ENCODE measurements at regions not wholly inside any gene's neighbourhood (a gene's known extent, or its start where the extent isn't known, plus 50 kb on each side); places are given as distances from the start of the nearest gene placed in this dataset.
"Not testable (repeated sequence)": the region's sequence is repeated elsewhere in the genome, so short reads cannot be mapped to it uniquely, and the experiment has no call there.

GRCh38 chr4:8675383-8675782 is 82.8 kb downstream of the CPZ start:
- no peaks in the 10 kb centered on the region for H3K9me3 Mint-ChIP-seq
- peaks cover 71% of the 10 kb centered on the region for H3K27me3 Mint-ChIP-seq (ENCODE audit: low read depth)
- no peaks in the 10 kb centered on the region for H3K4me1 Mint-ChIP-seq
- H3K36me3 Mint-ChIP-seq, result no peaks in the 10 kb centered on the region
- no peak overlapping the region for H3K4me3 Mint-ChIP-seq
- peak in 1 of 2 experiments; percentile 68 for DNase-seq (ENCODE audit: low spot score in 2 of 2, unreplicated experiment in 2 of 2)
- H3K27ac Mint-ChIP-seq, result no peak overlapping the region
- no peak for TF ChIP-seq CTCF (IDR thresholded peaks at IDR 0.05; ENCODE audit: unreplicated experiment)

- H3K27ac Mint-ChIP-seq, result no peak overlapping the region
- no peaks in the 10 kb centered on the region for H3K4me1 Mint-ChIP-seq
- no peak for DNase-seq (ENCODE audit: low spot score in 2 of 2, unreplicated experiment in 2 of 2)
- no peak for TF ChIP-seq CTCF (IDR thresholded peaks at IDR 0.05; ENCODE audit: unreplicated experiment)
- H3K9me3 Mint-ChIP-seq, result no peaks in the 10 kb centered on the region
- no peak overlapping the region for H3K4me3 Mint-ChIP-seq
- no peaks in the 10 kb centered on the region for H3K36me3 Mint-ChIP-seq
- H3K27me3 Mint-ChIP-seq (ENCODE audit: low read depth), result peaks cover 71% of the 10 kb centered on the region
Observed at GRCh38 chr4:8674311-8674885, 81.8 kb downstream of the CPZ start.

- not testable (repeated sequence) for H3K4me3 Mint-ChIP-seq; DNase-seq (ENCODE audit: low spot score in 2 of 2, unreplicated experiment in 2 of 2); H3K27ac Mint-ChIP-seq; H3K9me3 Mint-ChIP-seq; H3K4me1 Mint-ChIP-seq; H3K36me3 Mint-ChIP-seq
- H3K27me3 Mint-ChIP-seq (ENCODE audit: low read depth), result peaks cover 73% of the 10 kb centered on the region
Observed at GRCh38 chr4:8673106-8673505, 80.5 kb downstream of the CPZ start.

- Mint-ChIP-seq H3K4me1 (no peaks in the 10 kb centered on the region), H3K4me3 (no peak overlapping the region), H3K9me3 (peaks cover 5% of the 10 kb centered on the region), H3K36me3 (no peaks in the 10 kb centered on the region), H3K27ac (no peak overlapping the region), H3K27me3 (ENCODE audit: low read depth) (peaks cover 75% of the 10 kb centered on the region)
- no peak for TF ChIP-seq CTCF (IDR thresholded peaks at IDR 0.05; ENCODE audit: unreplicated experiment)
- no peak for DNase-seq (ENCODE audit: low spot score in 2 of 2, unreplicated experiment in 2 of 2)
Observed at GRCh38 chr4:8672486-8672885, 79.9 kb downstream of the CPZ start.

GRCh38 chr4:8671712-8672290 is 79.2 kb downstream of the CPZ start:
- DNase-seq (ENCODE audit: low spot score in 2 of 2, unreplicated experiment in 2 of 2), result no peak
- H3K4me1 Mint-ChIP-seq, result no peaks in the 10 kb centered on the region
- H3K27me3 Mint-ChIP-seq (ENCODE audit: low read depth), result peaks cover 69% of the 10 kb centered on the region
- no peak overlapping the region for H3K4me3 Mint-ChIP-seq
- no peak for TF ChIP-seq CTCF (IDR thresholded peaks at IDR 0.05; ENCODE audit: unreplicated experiment)
- H3K27ac Mint-ChIP-seq, result no peak overlapping the region
- peaks cover 5% of the 10 kb centered on the region for H3K9me3 Mint-ChIP-seq
- H3K36me3 Mint-ChIP-seq, result no peaks in the 10 kb centered on the region
